Chondrocyte (in vitro differentiated cells): ENCODE measurements at regions not wholly inside any gene's neighbourhood (a gene's known extent, or its start where the extent isn't known, plus 50 kb on each side); places are given as distances from the start of the nearest gene placed in this dataset.

Experiments used
- DNase-seq: peaks from one replicate; pipeline ENCODE4 v3.0.0; 2021; ENCODE audit warnings: mixed read lengths, low spot score
- H3K27ac Mint-ChIP-seq: one replicate; pipeline ENCODE4 v1.8.0; 2021; ENCODE audit warnings: mild to moderate bottlenecking, moderate library complexity, mixed read lengths; ENCODE audit not compliant: unreplicated experiment
- H3K27me3 Mint-ChIP-seq: 2 replicates; pipeline ENCODE4 v1.8.0; 2021; ENCODE audit warnings: low read depth, mixed read lengths
- H3K36me3 Mint-ChIP-seq: 2 replicates; pipeline ENCODE4 v1.8.0; 2021; ENCODE audit warnings: low read depth, mixed read lengths
- H3K4me1 Mint-ChIP-seq: 2 replicates; pipeline ENCODE4 v1.8.0; 2021; ENCODE audit warnings: low read depth, mild to moderate bottlenecking, mixed read lengths
- H3K4me3 Mint-ChIP-seq: one replicate; pipeline ENCODE4 v1.8.0; 2021; ENCODE audit warnings: mild to moderate bottlenecking, moderate library complexity, mixed read lengths; ENCODE audit not compliant: unreplicated experiment
- H3K9me3 Mint-ChIP-seq: 2 replicates; pipeline ENCODE4 v1.8.0; 2021; ENCODE audit warnings: low read depth, mixed read lengths
- CTCF ChIP-seq: fragments of 200-600 bp; sonication (generic); IDR thresholded peaks from 2 replicates; pipeline ENCODE4 v1.5.0; 2021; ENCODE audit warnings: antibody characterized with exemption, mild to moderate bottlenecking, moderate library complexity

GRCh38 chr10:130567011-130567410, 430.8 kb downstream of the GLRX3 start:
- TF ChIP-seq CTCF, result no peak
- H3K9me3 Mint-ChIP-seq, result peaks cover 17% of the 10 kb centered on the region
- no peaks in the 10 kb centered on the region for H3K36me3 Mint-ChIP-seq
- no peaks in the 10 kb centered on the region for H3K27me3 Mint-ChIP-seq
- H3K4me1 Mint-ChIP-seq, result no peaks in the 10 kb centered on the region
- H3K4me3 Mint-ChIP-seq, result no peak overlapping the region
- DNase-seq, result no peak
- H3K27ac Mint-ChIP-seq, result no peak overlapping the region

- no peak overlapping the region for H3K27ac Mint-ChIP-seq
- peaks cover 17% of the 10 kb centered on the region for H3K9me3 Mint-ChIP-seq
- H3K4me3 Mint-ChIP-seq, result no peak overlapping the region
- no peak for DNase-seq
- no peak for TF ChIP-seq CTCF
- no peaks in the 10 kb centered on the region for H3K36me3 Mint-ChIP-seq
- no peaks in the 10 kb centered on the region for H3K4me1 Mint-ChIP-seq
- H3K27me3 Mint-ChIP-seq, result no peaks in the 10 kb centered on the region
Measured at GRCh38 chr10:130567436-130567835, 431.2 kb downstream of the GLRX3 start.

- no peaks in the 10 kb centered on the region for H3K27me3 Mint-ChIP-seq
- peaks cover 20% of the 10 kb centered on the region for H3K9me3 Mint-ChIP-seq
- no peak for TF ChIP-seq CTCF
- H3K36me3 Mint-ChIP-seq, result no peaks in the 10 kb centered on the region
- H3K4me3 Mint-ChIP-seq, result no peak overlapping the region
- H3K4me1 Mint-ChIP-seq, result no peaks in the 10 kb centered on the region
- no peak for DNase-seq
- H3K27ac Mint-ChIP-seq, result no peak overlapping the region
Measured at GRCh38 chr10:130568246-130568645, 432.1 kb downstream of the GLRX3 start.

GRCh38 chr10:130570074-130570473, 433.9 kb downstream of the GLRX3 start:
- H3K4me1 Mint-ChIP-seq, result no peaks in the 10 kb centered on the region
- no peaks in the 10 kb centered on the region for H3K27me3 Mint-ChIP-seq
- H3K9me3 Mint-ChIP-seq, result peaks cover 20% of the 10 kb centered on the region

GRCh38 chr10:130571674-130572073, 435.5 kb downstream of the GLRX3 start:
- Mint-ChIP-seq H3K4me3 (no peak overlapping the region), H3K27me3 (no peaks in the 10 kb centered on the region), H3K36me3 (no peaks in the 10 kb centered on the region), H3K9me3 (peaks cover 28% of the 10 kb centered on the region), H3K4me1 (no peaks in the 10 kb centered on the region), H3K27ac (no peak overlapping the region)
- no peak for DNase-seq
- no peak for TF ChIP-seq CTCF

More at GRCh38 chr10:130570074-130570473, 433.9 kb downstream of the GLRX3 start:
- Mint-ChIP-seq H3K36me3 (no peaks in the 10 kb centered on the region), H3K27ac (no peak overlapping the region), H3K4me3 (no peak overlapping the region)
- DNase-seq, result no peak
- no peak for TF ChIP-seq CTCF
